ENCODE measurements at regions not wholly inside any gene's neighbourhood (a gene's known extent, or its start where the extent isn't known, plus 50 kb on each side); places are given as distances from the start of the nearest gene placed in this dataset.

DNA sequence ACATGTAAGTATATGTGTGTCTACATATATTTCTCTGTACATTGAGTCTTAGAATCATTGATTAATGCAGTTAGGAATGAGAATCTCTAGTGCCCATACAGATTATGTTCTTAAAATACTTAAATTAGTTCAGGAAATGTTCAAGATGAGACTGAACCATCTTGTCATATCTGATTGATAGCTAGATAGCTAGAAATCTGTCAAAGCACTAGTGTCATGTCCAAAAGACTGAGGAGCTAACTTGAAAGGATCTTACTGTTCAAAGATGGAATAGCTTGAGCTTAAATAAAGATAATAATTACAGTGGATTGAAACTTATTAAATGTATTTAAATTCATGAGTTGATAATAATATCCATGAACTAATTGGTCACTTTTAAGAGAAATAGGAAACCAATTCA lies 191.7 kb upstream of the TCF21 start:
- DNase-seq (ENCODE audit: low read depth): no peak

GRCh38 chr6:133697666-133698065 lies 191.2 kb upstream of the TCF21 start:
- no peak for DNase-seq (ENCODE audit: low read depth)

- DNase-seq (ENCODE audit: low read depth): no peak
Observed at GRCh38 chr6:133698272-133698671, 190.6 kb upstream of the TCF21 start.

DNA sequence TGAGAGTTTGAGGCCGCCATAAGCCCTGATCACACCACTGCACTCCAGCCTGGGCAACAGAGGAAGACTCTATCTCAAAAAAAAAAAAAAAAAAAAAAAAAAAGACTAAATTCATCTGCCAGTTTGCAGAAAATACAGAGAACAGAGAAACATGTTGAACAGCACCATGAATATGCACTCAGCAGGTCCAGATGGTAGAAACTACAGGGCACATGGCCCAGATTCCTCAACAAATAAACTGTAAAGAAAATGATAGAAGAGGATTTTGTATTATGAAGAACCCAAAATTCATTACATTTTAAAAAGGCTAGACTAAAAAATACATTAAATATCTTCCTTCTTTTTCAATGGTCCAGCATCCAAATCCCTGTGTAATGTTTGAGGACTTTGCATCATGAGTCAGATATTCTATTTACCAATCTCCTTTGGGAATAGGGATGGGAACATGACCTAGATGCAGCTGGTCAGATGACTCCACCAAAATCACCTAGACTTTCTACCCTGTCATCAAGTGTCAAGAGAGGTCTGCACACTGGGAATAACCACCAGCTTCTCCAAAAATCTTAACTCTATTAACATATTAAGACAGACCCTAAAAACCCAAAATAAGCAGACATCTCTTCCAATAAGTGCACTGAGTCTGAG lies 189.1 kb upstream of the TCF21 start:
- no peak for DNase-seq (ENCODE audit: low read depth)

GRCh38 chr6:133701633-133702331 lies 187.1 kb upstream of the TCF21 start:
- DNase-seq (ENCODE audit: low read depth): no peak

- no peak for DNase-seq (ENCODE audit: low read depth)
Observed at GRCh38 chr6:133704371-133704770, 184.5 kb upstream of the TCF21 start.

- DNase-seq (ENCODE audit: low read depth): no peak
Observed at GRCh38 chr6:133705066-133705465, 183.8 kb upstream of the TCF21 start.

DNA sequence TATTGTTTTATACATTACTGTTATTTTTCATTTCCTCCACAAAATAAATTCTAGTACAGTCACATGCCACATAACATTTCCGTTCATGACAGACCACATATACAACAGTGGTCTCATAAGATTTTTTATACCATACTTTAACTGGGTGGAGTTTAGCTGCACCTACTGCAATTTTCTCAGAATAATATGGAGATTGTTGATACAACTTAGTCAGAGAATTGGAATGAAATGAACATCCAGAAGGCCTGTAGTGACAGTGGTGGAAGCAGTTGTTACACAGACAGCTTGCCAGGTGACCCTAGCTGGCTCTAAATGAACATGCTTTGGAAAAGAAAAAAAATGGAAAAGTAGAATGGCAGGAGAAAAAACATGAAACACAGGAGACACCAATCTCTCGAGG lies 183.2 kb upstream of the TCF21 start:
- no peak for DNase-seq (ENCODE audit: low read depth)

GRCh38 chr6:133707456-133707855 lies 181.5 kb upstream of the TCF21 start:
- no peak for DNase-seq (ENCODE audit: low read depth)

DNA sequence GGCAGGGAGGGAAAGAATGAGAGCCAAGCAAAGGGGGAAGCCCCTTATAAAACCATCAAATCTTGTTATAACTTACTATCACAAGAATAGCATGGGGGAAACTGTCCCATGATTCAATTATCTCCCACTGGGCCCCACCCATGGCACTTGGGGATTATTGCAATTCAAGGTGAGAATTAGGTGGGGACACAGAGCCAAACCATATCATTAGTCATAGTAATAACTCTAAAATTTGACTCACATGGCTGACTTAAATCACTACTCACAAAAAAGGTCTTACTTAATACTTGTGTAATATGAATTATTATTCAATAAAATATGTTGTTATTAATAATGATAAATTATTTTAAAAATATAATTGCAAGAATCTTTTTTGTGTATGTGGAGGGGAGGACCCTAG lies 178.1 kb upstream of the TCF21 start:
- DNase-seq (ENCODE audit: low read depth): no peak

GRCh38 chr6:133715270-133715669 lies 173.6 kb upstream of the TCF21 start:
- DNase-seq (ENCODE audit: low read depth): no peak

- no peak for DNase-seq (ENCODE audit: low read depth)
Observed at GRCh38 chr6:133724726-133725125, 164.2 kb upstream of the TCF21 start.

DNA sequence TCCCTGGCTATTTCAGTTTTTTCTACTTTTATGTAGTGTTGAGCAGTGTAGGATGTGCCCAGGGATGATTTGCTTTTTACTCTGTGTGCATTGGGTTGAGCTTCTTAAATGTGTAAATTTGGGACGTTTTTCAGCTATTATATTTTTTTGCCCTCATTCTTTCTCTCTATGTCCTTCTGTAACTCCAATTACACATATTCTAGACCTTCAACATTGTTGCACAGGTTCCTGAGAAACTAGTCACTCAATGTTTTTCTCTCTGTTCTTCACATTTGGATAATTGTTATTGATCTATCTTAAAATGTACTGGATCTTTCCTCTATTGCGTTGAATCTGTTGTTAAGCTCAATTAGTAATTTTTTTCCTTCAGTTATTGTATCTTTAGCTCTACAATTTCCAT lies 162.7 kb upstream of the TCF21 start:
- no peak for DNase-seq (ENCODE audit: low read depth)

DNA sequence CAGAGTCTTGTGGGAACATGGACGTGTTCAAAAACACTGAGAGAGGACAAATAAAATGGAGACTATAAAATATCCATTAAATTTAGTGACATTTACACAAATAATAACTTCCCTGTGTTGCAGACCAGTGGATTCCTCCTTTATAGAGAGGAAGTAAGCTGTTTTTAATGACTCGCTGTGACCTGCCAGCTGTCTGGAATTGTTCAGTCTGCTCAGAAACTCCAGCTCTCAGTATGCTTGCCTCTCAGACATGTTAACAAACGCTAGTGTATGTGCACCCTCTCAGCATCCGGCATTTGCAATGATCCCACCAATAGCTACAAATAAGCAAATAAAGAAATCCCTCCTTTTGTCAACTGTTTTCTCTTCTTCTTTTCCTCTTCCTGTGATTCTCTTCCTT lies 158.0 kb upstream of the TCF21 start:
- no peak for DNase-seq (ENCODE audit: low read depth)

GRCh38 chr6:133740218-133740617 lies 148.7 kb upstream of the TCF21 start:
- no peak for DNase-seq (ENCODE audit: low read depth)

- no peak for DNase-seq (ENCODE audit: low read depth)
Observed at GRCh38 chr6:133740816-133741215, 148.1 kb upstream of the TCF21 start.

- DNase-seq (ENCODE audit: low read depth): no peak
Observed at GRCh38 chr6:133741375-133741861, 147.5 kb upstream of the TCF21 start.

DNA sequence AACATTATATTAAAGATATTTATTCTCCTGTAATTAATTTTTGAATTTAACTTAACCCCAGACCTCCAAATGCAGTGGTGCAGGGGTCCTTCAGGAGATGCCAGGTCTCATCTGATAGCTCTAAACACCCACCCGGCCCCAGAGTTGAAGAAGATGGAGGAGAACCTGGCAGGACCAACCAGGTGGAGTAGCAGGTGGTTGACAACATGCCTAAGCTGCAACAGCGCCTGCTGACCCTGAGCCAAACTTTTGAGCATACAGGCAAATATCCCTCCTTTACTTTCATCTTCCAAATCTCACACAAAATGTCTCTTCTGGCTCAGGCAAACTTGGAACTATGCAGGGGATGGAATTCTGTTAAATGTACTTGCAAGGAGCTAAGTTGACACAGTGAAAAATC lies 145.3 kb upstream of the TCF21 start:
- DNase-seq (ENCODE audit: low read depth): no peak

DNA sequence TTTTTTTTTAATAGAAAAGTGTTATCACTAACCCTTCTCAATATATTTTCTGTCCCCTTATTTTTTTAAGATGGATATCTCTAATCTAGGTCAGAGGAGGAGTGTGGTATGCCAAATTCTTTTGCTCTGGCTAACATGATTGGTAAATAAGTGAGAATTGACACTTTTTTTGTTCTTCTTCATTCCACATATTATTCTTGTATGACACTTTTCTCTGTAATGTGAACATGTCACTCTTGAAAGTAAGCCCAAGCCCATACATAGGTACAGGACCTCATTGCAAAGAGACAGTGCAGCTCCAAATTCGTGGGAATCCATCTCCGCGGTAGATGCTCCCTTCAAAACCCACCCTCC lies 142.5 kb upstream of the TCF21 start:
- DNase-seq (ENCODE audit: low read depth): no peak

GRCh38 chr6:133748628-133749027 lies 140.3 kb upstream of the TCF21 start:
- no peak for DNase-seq (ENCODE audit: low read depth)

DNA sequence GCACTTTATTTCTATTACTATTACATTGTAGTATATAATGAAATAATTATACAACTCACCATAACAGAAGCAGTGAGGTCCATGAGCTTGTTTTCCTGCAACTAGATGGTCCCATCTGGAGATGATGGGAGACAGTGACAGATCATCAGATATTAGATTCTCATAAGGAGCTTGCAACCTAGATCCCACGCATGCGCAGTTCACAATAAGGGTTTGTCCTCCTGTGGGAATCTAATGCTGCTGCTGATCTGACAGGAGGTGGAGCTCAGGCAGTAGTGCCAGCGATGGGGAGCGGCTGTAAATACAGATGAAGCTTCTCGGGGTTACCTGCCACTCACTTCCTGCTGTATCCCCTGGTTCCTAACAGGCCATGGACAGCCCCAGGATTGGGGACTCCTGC lies 139.5 kb upstream of the TCF21 start:
- DNase-seq (ENCODE audit: low read depth): no peak

- no peak for DNase-seq (ENCODE audit: low read depth)
Observed at GRCh38 chr6:133752129-133752528, 136.8 kb upstream of the TCF21 start.

DNA sequence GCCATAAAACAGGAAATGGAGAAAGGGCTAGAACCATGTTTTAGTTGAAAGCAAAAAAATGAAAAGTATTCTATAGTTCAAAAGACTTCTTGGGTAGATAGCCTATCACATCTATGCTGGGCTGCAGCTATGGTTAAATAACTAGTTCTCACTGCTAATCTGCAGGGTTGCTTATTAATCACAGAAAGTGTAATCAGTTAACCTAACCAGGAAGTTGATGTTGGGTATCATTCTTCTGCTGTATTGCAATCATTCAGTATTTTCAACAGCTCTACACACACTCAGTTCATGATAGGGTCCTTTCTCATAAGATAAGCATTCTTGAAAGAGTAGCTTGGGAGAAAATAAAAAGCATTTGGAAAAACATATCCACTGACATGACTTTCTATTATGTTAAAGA lies 135.2 kb upstream of the TCF21 start:
- no peak for DNase-seq (ENCODE audit: low read depth)

- DNase-seq (ENCODE audit: low read depth): no peak
Observed at GRCh38 chr6:133754298-133754697, 134.6 kb upstream of the TCF21 start.

All from stimulated activated CD8-positive, alpha-beta memory T cell treated with anti-CD3 and anti-CD28 coated beads, Interleukin-15, amount 100 ng/mL, for 1 hour (primary cell).